Activated CD4-positive, alpha-beta T cell treated with anti-CD3 and anti-CD28 coated beads for 48 hours (primary cell): ENCODE measurements at regions not wholly inside any gene's neighbourhood (a gene's known extent, or its start where the extent isn't known, plus 50 kb on each side); places are given as distances from the start of the nearest gene placed in this dataset.
A peak's percentile ranks its signal among the peaks of the same experiment; 100 is the strongest.

Source experiments
- DNase-seq: peaks from one replicate; pipeline ENCODE4 v3.0.0-alpha.2; 2020

GRCh38 chr14:54175298-54175942, 218.8 kb upstream of the BMP4 start:
- DNase-seq, result peak; percentile 61

DNA sequence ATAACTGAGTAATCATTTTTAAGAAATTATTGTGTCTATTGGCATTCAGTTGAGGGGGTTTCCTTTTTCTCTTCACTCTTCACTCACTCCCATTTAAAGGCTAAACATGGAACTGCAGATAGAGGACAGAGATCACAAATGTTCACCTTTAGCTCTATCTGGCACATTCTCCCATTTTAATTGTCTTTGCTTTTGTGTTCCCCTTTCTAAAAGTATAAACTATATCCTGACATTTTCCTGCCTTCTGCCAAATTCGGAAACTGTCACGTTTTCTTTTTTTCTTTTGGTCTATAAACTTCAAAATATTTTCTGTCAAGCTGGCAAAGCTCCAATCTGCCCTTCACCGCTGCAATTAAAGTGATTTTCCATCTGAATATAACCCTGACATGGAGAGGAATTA, 219.8 kb upstream of the CDKN3 start:
- DNase-seq, result no peak

GRCh38 chr14:54177641-54178621, 218.9 kb upstream of the CDKN3 start:
- DNase-seq, result no peak

GRCh38 chr14:54182419-54183045, 214.3 kb upstream of the CDKN3 start:
- DNase-seq, result no peak

GRCh38 chr14:54186821-54187763, 209.7 kb upstream of the CDKN3 start:
- no peak for DNase-seq

DNA sequence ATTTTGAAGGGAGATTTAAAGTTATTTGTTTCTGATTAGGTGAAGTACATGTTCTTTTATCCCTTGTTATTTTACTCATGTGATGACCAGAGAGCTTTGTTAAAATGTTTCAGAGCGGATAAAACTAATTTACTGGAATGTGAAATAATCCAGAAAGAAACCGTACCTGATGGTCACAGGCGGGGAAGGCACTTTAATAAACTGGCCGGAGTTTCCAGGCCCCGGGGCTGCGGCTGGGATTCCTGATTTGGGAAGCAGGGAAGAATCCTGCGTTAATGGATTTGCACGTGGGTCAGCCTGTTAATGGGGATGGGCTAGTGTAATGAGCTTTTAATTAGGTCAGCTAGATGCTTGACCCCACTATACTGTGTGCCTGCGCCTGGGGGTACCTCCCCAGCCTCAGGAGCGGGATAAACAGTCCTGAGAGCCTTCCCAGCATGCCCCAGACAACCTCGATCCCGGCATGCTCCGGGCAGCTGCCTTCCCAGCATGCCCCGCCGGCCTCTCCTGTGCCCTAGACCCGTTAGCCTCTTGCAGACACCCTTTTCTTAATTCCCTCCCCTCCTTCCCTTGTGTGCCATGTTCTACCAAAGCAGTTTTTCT, 208.6 kb upstream of the CDKN3 start:
- DNase-seq, result no peak

GRCh38 chr14:54189333-54189732, 207.5 kb upstream of the CDKN3 start:
- DNase-seq, result no peak

GRCh38 chr14:54189748-54190354, 207.0 kb upstream of the CDKN3 start:
- DNase-seq, result no peak

GRCh38 chr14:54191846-54192245, 205.0 kb upstream of the CDKN3 start:
- DNase-seq, result no peak

DNA sequence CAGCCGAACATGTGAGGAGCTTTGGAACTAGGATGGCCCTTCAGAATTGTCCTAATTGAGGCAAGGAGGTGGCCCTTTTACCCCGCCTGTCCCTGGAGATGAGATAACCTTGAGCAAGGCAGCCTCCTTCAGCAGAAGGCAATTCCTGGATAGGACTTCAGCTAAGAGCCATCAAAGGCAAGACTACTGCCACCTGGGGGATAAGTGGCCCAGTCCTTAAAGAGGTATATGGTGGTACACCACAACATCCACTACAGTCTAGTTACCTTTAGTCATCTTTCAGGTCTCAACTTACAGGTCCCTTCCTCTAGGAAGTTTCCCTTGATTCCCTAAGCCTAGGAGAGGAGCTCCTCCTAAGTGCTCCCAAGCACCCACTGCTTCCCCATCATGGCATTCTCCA, 204.2 kb upstream of the CDKN3 start:
- DNase-seq, result no peak

GRCh38 chr14:54193871-54194270, 202.9 kb upstream of the CDKN3 start:
- DNase-seq, result no peak

DNA sequence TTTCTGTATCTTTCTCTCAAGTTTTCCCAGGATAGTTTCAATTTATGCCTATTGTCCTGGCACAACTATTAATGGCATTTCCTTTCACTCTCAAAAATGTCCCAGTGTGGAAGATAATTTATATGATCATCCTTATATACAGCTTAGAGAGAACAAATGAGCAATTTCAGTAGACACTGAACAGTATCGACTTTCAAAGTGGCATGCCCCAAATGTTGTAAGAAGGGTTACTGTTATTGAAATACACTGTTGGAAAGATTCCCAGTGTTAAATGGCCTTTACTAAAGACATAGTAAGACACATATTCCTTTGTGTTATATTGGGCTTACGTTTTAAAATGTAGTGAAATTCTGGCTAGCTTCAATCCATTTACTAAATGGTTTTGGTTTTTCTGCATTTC, 202.3 kb upstream of the CDKN3 start:
- no peak for DNase-seq

DNA sequence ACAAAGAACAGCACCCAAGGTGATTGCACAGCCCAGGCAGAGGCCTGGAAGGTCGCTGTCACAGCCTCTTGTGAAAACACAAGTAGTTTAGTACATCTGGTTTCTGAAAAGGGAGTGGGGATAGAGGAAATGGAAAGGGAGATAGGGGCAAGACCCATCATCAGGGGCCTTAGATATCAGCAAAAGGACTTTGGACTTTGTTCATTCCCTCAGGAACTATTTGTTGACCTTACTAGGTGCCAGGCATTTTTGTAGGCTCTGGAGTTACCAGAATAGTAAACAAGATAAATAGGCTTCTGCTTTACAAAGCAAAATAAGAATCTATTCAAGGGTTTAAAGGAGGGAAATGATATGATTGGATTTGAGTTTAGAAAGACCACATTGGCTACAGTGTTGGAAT, 199.4 kb upstream of the CDKN3 start:
- DNase-seq, result no peak

- DNase-seq, result no peak
Measured at GRCh38 chr14:54200726-54201125, 196.1 kb upstream of the CDKN3 start.

DNA sequence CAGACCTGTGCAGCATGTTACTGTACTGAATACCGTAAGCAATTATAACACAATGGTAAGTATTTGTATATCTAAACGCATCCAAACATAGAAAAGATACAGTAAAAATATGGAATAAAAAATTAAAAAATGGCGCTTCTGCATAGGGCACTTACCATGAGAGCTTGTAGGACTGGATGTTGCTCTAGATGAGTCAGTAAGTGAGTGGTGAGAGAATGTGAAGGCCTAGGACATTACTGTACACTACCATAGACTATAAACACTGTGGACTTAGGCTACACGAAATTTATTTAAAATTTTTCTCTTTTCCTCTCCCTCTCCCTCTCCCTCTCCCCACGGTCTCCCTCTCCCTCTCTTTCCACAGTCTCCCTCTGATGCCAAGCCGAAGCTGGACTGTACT, 194.5 kb upstream of the CDKN3 start:
- no peak for DNase-seq

DNA sequence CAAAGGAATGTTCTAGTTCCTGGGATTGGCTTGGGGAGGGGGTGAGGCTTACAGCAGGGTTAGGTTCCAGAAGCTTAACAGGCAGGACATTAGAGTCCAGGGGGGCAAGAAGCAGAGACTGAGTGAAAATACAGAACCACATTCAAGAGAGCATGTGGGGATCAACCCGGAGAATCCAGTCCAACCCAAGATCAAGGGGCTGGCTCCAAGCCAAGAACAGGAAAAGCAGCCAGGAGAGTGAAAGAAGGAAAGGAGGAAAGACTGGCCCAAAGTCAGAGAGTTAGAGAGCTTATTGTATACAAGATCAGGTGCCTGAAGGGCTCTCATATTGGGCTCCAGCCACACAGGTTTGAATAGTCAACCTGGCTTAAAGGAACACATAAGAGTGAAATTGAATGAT, 190.3 kb upstream of the CDKN3 start:
- DNase-seq, result no peak

- no peak for DNase-seq
Measured at GRCh38 chr14:54207075-54207474, 189.7 kb upstream of the CDKN3 start.

DNA sequence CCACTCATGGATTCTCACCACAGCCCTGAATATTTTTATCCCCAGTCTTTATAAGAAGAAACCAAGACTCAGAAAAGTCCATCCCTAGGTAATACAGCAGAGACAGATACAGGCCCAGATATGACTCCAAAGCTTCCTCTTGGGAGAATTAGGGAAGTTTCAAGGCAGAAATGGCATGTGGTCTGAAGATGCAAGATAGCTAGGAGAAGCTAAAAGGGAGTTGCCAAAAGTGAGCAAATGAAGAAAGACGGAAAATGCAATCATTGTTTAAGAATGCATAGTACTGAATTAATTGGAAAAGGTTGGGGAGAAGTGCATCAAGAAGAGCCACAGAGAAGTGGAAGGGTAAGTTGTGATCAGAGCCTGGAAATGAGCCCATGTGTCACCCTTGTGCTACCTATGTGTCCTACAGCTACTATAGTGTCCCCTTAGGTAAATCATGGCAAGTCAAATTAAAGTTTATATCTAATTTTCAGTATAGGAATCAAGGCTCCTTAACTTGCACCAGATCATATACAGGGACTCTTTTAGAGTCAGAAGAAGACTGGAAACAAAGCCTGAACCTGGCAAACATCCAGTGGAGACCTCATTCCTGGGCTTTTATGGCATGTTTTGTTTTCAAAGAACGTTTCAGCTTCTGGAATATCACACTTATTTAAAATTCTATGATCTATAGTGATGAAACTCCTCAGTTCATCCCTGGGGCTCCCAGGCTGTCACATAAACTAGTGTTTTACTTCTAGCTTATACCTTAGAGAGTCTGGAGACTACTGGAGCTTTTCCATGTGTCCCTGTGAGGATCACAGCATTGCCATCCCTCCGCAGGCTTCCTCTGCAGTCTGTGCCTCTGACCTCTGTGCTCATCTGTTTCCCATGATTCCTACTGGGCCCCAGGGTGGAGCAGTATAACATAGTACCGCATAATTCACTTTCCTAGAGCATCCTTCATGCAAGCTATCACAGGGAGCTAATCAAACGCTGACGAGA, 189.0 kb upstream of the CDKN3 start:
- DNase-seq, result no peak

- no peak for DNase-seq
Measured at GRCh38 chr14:54208751-54209150, 188.1 kb upstream of the CDKN3 start.

GRCh38 chr14:54209511-54210250, 187.1 kb upstream of the CDKN3 start:
- DNase-seq, result no peak
